22Rv1 (cell line): ENCODE measurements at regions not wholly inside any gene's neighbourhood (a gene's known extent, or its start where the extent isn't known, plus 50 kb on each side); places are given as distances from the start of the nearest gene placed in this dataset.

Source experiments
- ZFX ChIP-seq: fragments of 450-650 bp; IDR thresholded peaks from 2 replicates; pipeline ENCODE4 v1.6.1; 2017; ENCODE audit warnings: antibody characterized with exemption, borderline replicate concordance
- TF ChIP-seq, protein P1 (sequence below): fragments of 450-650 bp; IDR thresholded peaks from 2 replicates; pipeline ENCODE4 v1.5.1; 2017; ENCODE audit warnings: mild to moderate bottlenecking

GRCh38 chr9:28319981-28320380, 746.7 kb upstream of the C9orf72 start:
- TF ChIP-seq, protein P1, sequence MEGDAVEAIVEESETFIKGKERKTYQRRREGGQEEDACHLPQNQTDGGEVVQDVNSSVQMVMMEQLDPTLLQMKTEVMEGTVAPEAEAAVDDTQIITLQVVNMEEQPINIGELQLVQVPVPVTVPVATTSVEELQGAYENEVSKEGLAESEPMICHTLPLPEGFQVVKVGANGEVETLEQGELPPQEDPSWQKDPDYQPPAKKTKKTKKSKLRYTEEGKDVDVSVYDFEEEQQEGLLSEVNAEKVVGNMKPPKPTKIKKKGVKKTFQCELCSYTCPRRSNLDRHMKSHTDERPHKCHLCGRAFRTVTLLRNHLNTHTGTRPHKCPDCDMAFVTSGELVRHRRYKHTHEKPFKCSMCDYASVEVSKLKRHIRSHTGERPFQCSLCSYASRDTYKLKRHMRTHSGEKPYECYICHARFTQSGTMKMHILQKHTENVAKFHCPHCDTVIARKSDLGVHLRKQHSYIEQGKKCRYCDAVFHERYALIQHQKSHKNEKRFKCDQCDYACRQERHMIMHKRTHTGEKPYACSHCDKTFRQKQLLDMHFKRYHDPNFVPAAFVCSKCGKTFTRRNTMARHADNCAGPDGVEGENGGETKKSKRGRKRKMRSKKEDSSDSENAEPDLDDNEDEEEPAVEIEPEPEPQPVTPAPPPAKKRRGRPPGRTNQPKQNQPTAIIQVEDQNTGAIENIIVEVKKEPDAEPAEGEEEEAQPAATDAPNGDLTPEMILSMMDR: no peak
- TF ChIP-seq ZFX: no peak
